ENCODE measurements at regions not wholly inside any gene's neighbourhood (a gene's known extent, or its start where the extent isn't known, plus 50 kb on each side); places are given as distances from the start of the nearest gene placed in this dataset.

- TF ChIP-seq CTCF (IDR thresholded peaks at IDR 0.05; ENCODE audit: low read length) (peak; percentile 20; the same call in 1 of the 2 replicates), EZH2 (IDR thresholded peaks at IDR 0.05; ENCODE audit: borderline replicate concordance, low read length) (no peak)
- Histone ChIP-seq H3K27me3 (ENCODE audit: insufficient read depth, low read length) (no peaks in the 10 kb centered on the region), H3K36me3 (ENCODE audit: insufficient read depth, low read length) (no peaks in the 10 kb centered on the region), H3K79me2 (ENCODE audit: insufficient read depth, low read length) (no peaks in the 10 kb centered on the region), H3K27ac (ENCODE audit: low read depth, low read length, poor library complexity, severe bottlenecking) (no peak overlapping the region), H3K9me3 (ENCODE audit: low read length) (no peaks in the 10 kb centered on the region), H3K4me3 (ENCODE audit: low read depth, low read length, poor library complexity, severe bottlenecking) (no peak overlapping the region), H3K9ac (ENCODE audit: low read length) (no peak overlapping the region), H3F3A (ENCODE audit: insufficient read depth, low read length) (no peaks in the 10 kb centered on the region), H2AFZ (ENCODE audit: low read length) (no peak overlapping the region), H3K4me1 (ENCODE audit: insufficient read depth, low read length, severe bottlenecking) (no peaks in the 10 kb centered on the region), H4K20me1 (ENCODE audit: insufficient read depth, low read length) (no peaks in the 10 kb centered on the region), H3K9me2 (ENCODE audit: low read depth, low read length) (no peaks in the 10 kb centered on the region), H3K4me2 (ENCODE audit: low read length) (no peak overlapping the region)
Observed at GRCh38 chr9:28073270-28073669, 500.0 kb upstream of the C9orf72 start.

GRCh38 chr9:28079677-28080076 lies 506.4 kb upstream of the C9orf72 start:
- no peaks in the 10 kb centered on the region for H3K4me1 ChIP-seq (ENCODE audit: insufficient read depth, low read length, severe bottlenecking)
- no peaks in the 10 kb centered on the region for H3K36me3 ChIP-seq (ENCODE audit: insufficient read depth, low read length)
- no peaks in the 10 kb centered on the region for H3K9me3 ChIP-seq (ENCODE audit: low read length)
- H3K4me2 ChIP-seq (ENCODE audit: low read length), result no peak overlapping the region
- H4K20me1 ChIP-seq (ENCODE audit: insufficient read depth, low read length), result no peaks in the 10 kb centered on the region
- H3K79me2 ChIP-seq (ENCODE audit: insufficient read depth, low read length), result no peaks in the 10 kb centered on the region
- TF ChIP-seq CTCF (IDR thresholded peaks at IDR 0.05; ENCODE audit: low read length), result no peak
- TF ChIP-seq EZH2 (IDR thresholded peaks at IDR 0.05; ENCODE audit: borderline replicate concordance, low read length), result no peak
- H3F3A ChIP-seq (ENCODE audit: insufficient read depth, low read length), result no peaks in the 10 kb centered on the region
- H2AFZ ChIP-seq (ENCODE audit: low read length), result no peak overlapping the region
- H3K27me3 ChIP-seq (ENCODE audit: insufficient read depth, low read length), result no peaks in the 10 kb centered on the region
- H3K4me3 ChIP-seq (ENCODE audit: low read depth, low read length, poor library complexity, severe bottlenecking), result no peak overlapping the region
- no peaks in the 10 kb centered on the region for H3K9me2 ChIP-seq (ENCODE audit: low read depth, low read length)
- H3K27ac ChIP-seq (ENCODE audit: low read depth, low read length, poor library complexity, severe bottlenecking), result no peak overlapping the region
- no peak overlapping the region for H3K9ac ChIP-seq (ENCODE audit: low read length)

- TF ChIP-seq CTCF (IDR thresholded peaks at IDR 0.05; ENCODE audit: low read length) (no peak), EZH2 (IDR thresholded peaks at IDR 0.05; ENCODE audit: borderline replicate concordance, low read length) (no peak)
- Histone ChIP-seq H3K27me3 (ENCODE audit: insufficient read depth, low read length) (no peaks in the 10 kb centered on the region), H3K9ac (ENCODE audit: low read length) (no peak overlapping the region), H3K79me2 (ENCODE audit: insufficient read depth, low read length) (no peaks in the 10 kb centered on the region), H2AFZ (ENCODE audit: low read length) (no peak overlapping the region), H4K20me1 (ENCODE audit: insufficient read depth, low read length) (no peaks in the 10 kb centered on the region), H3K9me3 (ENCODE audit: low read length) (no peaks in the 10 kb centered on the region), H3K27ac (ENCODE audit: low read depth, low read length, poor library complexity, severe bottlenecking) (no peak overlapping the region), H3K4me1 (ENCODE audit: insufficient read depth, low read length, severe bottlenecking) (no peaks in the 10 kb centered on the region), H3F3A (ENCODE audit: insufficient read depth, low read length) (no peaks in the 10 kb centered on the region), H3K4me2 (ENCODE audit: low read length) (no peak overlapping the region), H3K9me2 (ENCODE audit: low read depth, low read length) (no peaks in the 10 kb centered on the region), H3K4me3 (ENCODE audit: low read depth, low read length, poor library complexity, severe bottlenecking) (no peak overlapping the region), H3K36me3 (ENCODE audit: insufficient read depth, low read length) (no peaks in the 10 kb centered on the region)
Observed at GRCh38 chr9:28082671-28083070, 509.4 kb upstream of the C9orf72 start.
